GM12872 (cell line): ENCODE measurements at regions not wholly inside any gene's neighbourhood (a gene's known extent, or its start where the extent isn't known, plus 50 kb on each side); places are given as distances from the start of the nearest gene placed in this dataset.

Experiments used
- TF ChIP-seq, protein P1 (sequence below): IDR thresholded peaks from 3 replicates; pipeline ENCODE4 v1.5.1; 2011; ENCODE audit warnings: low read depth, mild to moderate bottlenecking, low read length, moderate library complexity; ENCODE audit not compliant: insufficient read depth

DNA sequence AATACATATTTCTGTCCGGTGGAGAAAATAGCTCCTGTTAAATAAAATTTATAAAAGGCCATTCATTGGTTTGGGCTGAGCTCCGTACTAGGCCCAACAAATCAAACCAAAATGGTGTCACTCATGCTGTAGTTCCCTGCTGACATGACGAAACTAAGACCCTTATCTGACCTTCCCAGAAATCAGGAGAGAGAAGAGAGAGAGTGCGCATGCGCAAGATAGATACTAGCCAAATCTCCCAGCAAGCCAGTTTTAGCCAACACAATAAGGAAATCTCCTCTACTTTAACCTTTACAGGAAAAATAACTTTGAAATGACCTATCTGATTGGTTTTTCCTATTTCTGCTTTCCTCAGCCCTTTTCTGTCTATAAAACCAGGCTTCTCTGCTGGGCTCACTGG lies 152.7 kb upstream of the RMST start:
- TF ChIP-seq, protein P1, sequence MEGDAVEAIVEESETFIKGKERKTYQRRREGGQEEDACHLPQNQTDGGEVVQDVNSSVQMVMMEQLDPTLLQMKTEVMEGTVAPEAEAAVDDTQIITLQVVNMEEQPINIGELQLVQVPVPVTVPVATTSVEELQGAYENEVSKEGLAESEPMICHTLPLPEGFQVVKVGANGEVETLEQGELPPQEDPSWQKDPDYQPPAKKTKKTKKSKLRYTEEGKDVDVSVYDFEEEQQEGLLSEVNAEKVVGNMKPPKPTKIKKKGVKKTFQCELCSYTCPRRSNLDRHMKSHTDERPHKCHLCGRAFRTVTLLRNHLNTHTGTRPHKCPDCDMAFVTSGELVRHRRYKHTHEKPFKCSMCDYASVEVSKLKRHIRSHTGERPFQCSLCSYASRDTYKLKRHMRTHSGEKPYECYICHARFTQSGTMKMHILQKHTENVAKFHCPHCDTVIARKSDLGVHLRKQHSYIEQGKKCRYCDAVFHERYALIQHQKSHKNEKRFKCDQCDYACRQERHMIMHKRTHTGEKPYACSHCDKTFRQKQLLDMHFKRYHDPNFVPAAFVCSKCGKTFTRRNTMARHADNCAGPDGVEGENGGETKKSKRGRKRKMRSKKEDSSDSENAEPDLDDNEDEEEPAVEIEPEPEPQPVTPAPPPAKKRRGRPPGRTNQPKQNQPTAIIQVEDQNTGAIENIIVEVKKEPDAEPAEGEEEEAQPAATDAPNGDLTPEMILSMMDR = no peak

DNA sequence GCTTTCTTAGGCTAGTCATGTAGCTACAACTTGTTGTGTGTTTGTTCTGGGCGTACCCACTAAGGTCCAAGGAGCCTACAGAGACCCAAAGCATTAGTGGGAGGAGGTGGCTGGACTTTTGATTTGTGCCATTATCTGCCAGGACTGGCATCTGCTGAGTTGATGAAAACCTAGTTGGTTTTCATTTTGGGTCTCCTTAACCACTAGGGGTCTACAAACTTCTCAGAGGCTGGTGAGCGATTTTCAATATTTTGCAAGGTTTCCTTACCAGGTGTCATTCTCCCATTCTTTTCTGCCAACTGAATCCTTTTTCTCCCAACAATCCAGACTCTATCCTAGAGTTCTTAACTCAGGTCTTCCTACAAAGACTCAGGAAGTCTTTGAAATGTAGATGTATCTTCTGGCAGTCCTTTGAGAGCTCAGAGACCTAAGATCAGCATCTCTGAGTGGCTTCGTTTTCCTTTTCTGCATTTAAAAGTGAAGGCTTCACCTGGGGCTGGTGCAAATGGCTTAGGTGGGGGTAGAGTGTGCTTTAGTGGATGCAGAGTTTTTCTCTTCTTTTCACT lies 150.0 kb upstream of the RMST start:
- TF ChIP-seq, protein P1 = 0 out of 3 replicates have a peak, but pooled peaks have one; percentile 3

DNA sequence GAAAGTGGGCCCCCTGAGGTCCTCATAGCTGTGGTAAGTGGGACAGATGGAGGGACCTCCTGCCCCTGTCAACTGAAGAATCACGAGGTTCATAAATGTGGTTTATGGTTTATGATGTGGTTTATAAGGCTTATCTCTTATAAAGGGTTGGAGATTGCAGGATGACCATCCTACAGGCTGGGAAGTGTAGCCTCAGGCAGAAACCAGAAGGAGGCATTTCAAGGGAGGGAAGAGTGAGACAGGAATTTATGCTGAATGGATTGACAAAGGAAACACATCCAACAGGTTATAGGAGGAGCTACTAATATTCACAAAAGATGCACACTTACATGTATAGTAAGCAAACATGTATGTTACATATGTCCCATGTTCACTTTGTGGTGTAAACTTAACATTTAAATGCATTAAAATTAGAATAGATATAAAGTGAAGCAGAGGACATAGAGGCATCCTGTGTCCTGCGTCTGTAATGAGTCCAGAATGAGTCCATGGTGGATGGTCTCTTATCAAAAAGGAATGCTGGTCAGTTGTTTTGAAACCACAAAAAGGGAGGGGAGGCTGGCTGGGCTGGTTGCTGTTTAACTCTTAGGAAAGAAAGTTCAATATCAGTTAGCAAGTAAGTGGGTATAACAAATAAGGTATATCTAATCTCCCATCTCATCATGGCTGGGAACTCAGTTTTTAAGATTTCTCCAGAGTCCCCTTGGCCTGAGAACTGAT lies 149.0 kb upstream of the RMST start:
- TF ChIP-seq, protein P1 = no peak

DNA sequence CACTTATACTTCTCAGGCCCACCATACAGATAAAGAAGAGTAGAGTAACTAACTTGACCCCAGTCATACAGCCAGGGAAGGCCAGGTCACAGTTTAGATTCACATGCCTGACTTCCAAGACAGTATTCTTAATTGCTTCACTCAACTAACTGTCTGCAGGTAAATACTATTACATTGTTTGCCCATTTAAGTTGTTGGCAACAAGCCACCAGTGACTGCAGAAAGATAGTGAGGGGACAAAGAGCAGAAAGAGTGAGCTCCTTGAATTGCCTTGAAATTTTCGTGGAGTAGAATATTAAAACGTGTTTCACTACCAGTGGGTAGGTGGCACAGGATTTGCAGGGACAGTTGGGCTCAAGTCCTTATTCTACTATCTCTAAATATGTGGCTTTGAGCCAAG lies 146.3 kb upstream of the RMST start:
- TF ChIP-seq, protein P1 = no peak

DNA sequence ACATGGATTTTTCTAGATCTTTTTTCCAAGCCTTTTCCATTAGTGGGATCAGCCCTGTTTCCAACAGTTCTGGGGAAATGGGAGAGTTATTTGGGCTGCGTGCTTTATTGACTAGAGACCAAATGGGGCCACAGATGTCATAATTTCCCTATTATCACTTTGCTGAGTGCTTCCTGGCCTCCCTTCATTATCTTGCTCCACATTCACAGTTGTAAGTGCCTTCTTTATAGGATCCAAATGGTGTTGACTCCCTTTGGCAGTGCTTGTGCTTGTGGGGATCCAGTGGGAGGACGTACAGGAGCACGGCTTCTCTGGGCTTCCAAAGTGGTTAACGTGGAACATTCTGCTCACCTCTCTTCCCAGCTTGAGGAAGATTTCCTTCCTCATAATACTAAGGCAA lies 141.0 kb upstream of the RMST start:
- TF ChIP-seq, protein P1 = no peak

DNA sequence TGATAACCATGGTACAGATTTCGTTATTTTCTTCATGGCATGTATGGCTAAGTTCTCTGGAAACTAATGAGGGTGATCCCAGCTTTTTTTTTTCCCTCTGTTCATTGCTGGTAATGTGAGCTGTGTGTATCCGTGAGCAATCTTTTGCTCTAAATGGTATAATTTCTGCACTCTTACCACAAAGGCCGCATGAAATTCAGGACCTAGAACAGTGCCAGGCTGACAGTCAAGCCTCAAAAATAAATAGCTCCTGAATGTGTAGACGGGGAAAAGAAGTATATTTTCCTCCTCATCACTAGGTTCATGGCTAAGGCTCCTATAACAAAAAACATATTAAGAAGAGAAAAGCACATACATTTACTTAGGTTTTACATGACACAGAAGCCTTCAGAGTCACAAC lies 140.2 kb upstream of the RMST start:
- TF ChIP-seq, protein P1 = no peak

DNA sequence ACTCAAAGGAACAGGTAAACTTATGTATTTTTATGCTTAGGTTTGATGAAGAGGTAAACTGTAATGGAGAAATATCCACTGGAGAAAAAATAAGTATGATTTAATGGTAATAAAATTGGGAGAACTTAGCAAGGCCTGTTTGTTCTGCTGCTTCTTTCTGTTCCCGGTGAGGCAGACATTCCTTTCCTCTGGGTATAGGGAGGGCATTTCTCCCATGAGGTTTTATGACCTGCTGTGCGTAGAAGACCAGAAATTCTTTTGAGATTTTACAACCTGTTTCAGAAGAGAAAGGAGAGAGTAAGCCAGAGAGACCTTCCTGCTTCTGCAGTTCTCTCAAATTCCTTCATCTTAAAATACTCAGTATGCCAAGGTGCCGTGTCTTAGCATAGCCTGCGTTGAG lies 139.4 kb upstream of the RMST start:
- TF ChIP-seq, protein P1 = no peak
